HCT116 (cell line): ENCODE measurements at regions not wholly inside any gene's neighbourhood (a gene's known extent, or its start where the extent isn't known, plus 50 kb on each side); places are given as distances from the start of the nearest gene placed in this dataset.

Experiments
- ATAC-seq: fragments of 200-7000 bp; cut with Tn5 transposase; 2 replicates; pipeline ENCODE4 v1.9.1; 2020; ENCODE audit warnings: mild to moderate bottlenecking, moderate library complexity
- BruUV-seq: library from RNA; stranded (reverse); fragments of 400-500 nt; replicated peaks from 2 replicates; lab custom pipeline; 2021; lab: Mats Ljungman, UMichigan
- CTCF ChIA-PET: fragments of 300-600 bp; sonication (Branson Sonifier 250); formaldehyde crosslinking; loops from one replicate; lab custom pipeline; 2021; ENCODE audit warnings: antibody characterized with exemption; lab: Charles Lee
- POLR2A ChIA-PET: fragments of 300-600, 350-600 bp; sonication (Branson Sonifier 250); formaldehyde crosslinking; loops from one replicate; lab custom pipeline; 2021; ENCODE audit warnings: antibody characterized with exemption; lab: Charles Lee
- RAD21 ChIA-PET, 2 experiments: fragments of 300-600 bp; sonication (Branson Sonifier 250); formaldehyde crosslinking; loops; one replicate each; lab custom pipeline; 2023; ENCODE audit warnings: low total read pairs in 2 of 2; ENCODE audit not compliant: uncharacterized antibody in 2 of 2, unreplicated experiment in 2 of 2, low non-redundant PET in 1 of 2; lab: Charles Lee
- DNase-seq: peaks from one replicate; pipeline ENCODE4 v3.0.0-alpha.2; 2010; ENCODE audit warnings: low read depth, low spot score
- H2AFZ ChIP-seq: fragments of 200-600 bp; shearing (Covaris generic), sonication (generic); 2 replicates; pipeline ENCODE4 v1.6.1; 2017; ENCODE audit warnings: low read depth, mixed run types, mixed read lengths, antibody characterized with exemption, low read length; ENCODE audit not compliant: poor library complexity, severe bottlenecking
- H3K27ac ChIP-seq: 2 replicates; pipeline ENCODE4 v1.5.1; 2012; ENCODE audit warnings: low read depth, low read length
- H3K27me3 ChIP-seq: fragments of 200-600 bp; sonication (generic); 2 replicates; pipeline ENCODE4 v1.6.1; 2016; ENCODE audit warnings: mixed run types, low read length, mixed read lengths; ENCODE audit not compliant: insufficient read depth
- H3K36me3 ChIP-seq, 2 experiments: fragments of 200-500 bp in 1 of 2; fragments of 200-600 bp in 1 of 2; sonication (Bioruptor generic) in 1 of 2; sonication (generic) in 1 of 2; 2 replicates each; pipeline versions ENCODE4 v1.5.1 to v1.6.1; 2014 to 2016; ENCODE audit warnings: low read length in 2 of 2, inconsistent platforms in 1 of 2, mixed read lengths in 1 of 2, mixed run types in 1 of 2; ENCODE audit not compliant: insufficient read depth in 2 of 2, control insufficient read depth in 1 of 2
- H3K4me1 ChIP-seq, 2 experiments: fragments of 200-600 bp in 1 of 2; sonication (generic) in 1 of 2; 2 replicates each; pipeline versions ENCODE4 v1.5.1 to v1.6.1; 2012 to 2017; ENCODE audit warnings: low read length in 2 of 2, inconsistent platforms in 1 of 2, mild to moderate bottlenecking in 1 of 2, mixed read lengths in 1 of 2, mixed run types in 1 of 2, moderate library complexity in 1 of 2; ENCODE audit not compliant: insufficient read depth in 2 of 2, control insufficient read depth in 1 of 2
- H3K4me2 ChIP-seq: fragments of 200-600 bp; sonication (generic); 2 replicates; pipeline ENCODE4 v1.6.1; 2017; ENCODE audit warnings: mixed run types, low read length, mixed read lengths
- H3K4me3 ChIP-seq, 2 experiments: fragments of 200-600 bp in 1 of 2; sonication (generic) in 1 of 2; replicated peaks in 1 of 2; 2 replicates each; pipeline ENCODE4 v1.5.1; 2011 to 2016; ENCODE audit warnings: low read length in 2 of 2, control low read depth in 1 of 2, low read depth in 1 of 2, mild to moderate bottlenecking in 1 of 2, mixed read lengths in 1 of 2, mixed run types in 1 of 2
- H3K79me2 ChIP-seq: fragments of 200-600 bp; sonication (generic); 2 replicates; pipeline ENCODE4 v1.6.1; 2017; ENCODE audit warnings: mild to moderate bottlenecking, mixed run types, low read length, moderate library complexity, mixed read lengths; ENCODE audit not compliant: insufficient read depth
- H3K9ac ChIP-seq: fragments of 200-600 bp; sonication (generic); 2 replicates; pipeline ENCODE4 v1.6.1; 2016; ENCODE audit warnings: low read length, mixed read lengths
- H3K9me2 ChIP-seq: fragments of 200-600 bp; sonication (generic), shearing (Covaris generic); 2 replicates; pipeline ENCODE4 v1.6.1; 2017; ENCODE audit warnings: mixed run types, mild to moderate bottlenecking, moderate library complexity; ENCODE audit not compliant: insufficient read depth
- H3K9me3 ChIP-seq, 2 experiments: fragments of 200-500 bp in 1 of 2; fragments of 200-600 bp in 1 of 2; sonication (Bioruptor generic) in 1 of 2; sonication (generic) in 1 of 2; 2 replicates each; pipeline ENCODE4 v1.6.1; 2014 to 2017; ENCODE audit warnings: low read length in 2 of 2, mixed read lengths in 2 of 2, inconsistent platforms in 1 of 2, low read depth in 1 of 2, mild to moderate bottlenecking in 1 of 2, mixed run types in 1 of 2, moderate library complexity in 1 of 2; ENCODE audit not compliant: control insufficient read depth in 1 of 2, insufficient read depth in 1 of 2
- H4K20me1 ChIP-seq: fragments of 200-600 bp; sonication (generic), shearing (Covaris generic); 2 replicates; pipeline ENCODE4 v1.6.1; 2017; ENCODE audit warnings: mixed run types, mild to moderate bottlenecking, moderate library complexity; ENCODE audit not compliant: insufficient read depth
- CEBPB ChIP-seq: IDR thresholded peaks from 2 replicates; pipeline ENCODE4 v1.6.1; 2012; ENCODE audit warnings: low read depth
- EGR1 ChIP-seq: IDR thresholded peaks from 2 replicates; pipeline ENCODE4 v1.6.1; 2012; ENCODE audit warnings: low read depth
- MAX ChIP-seq: IDR thresholded peaks from 2 replicates; pipeline ENCODE4 v1.6.1; 2012
- REST ChIP-seq: IDR thresholded peaks from 2 replicates; pipeline ENCODE4 v1.6.1; 2012; ENCODE audit warnings: low read depth
- SIN3A ChIP-seq: IDR thresholded peaks from 2 replicates; pipeline ENCODE4 v1.6.1; 2012; ENCODE audit warnings: low read depth
- SP1 ChIP-seq: IDR thresholded peaks from 2 replicates; pipeline ENCODE4 v1.6.1; 2012; ENCODE audit warnings: low read depth
- SRF ChIP-seq: IDR thresholded peaks from 2 replicates; pipeline ENCODE4 v1.6.1; 2012; ENCODE audit warnings: low read depth
- YY1 ChIP-seq: IDR thresholded peaks from 2 replicates; pipeline ENCODE4 v1.6.1; 2011; ENCODE audit warnings: low read length, low read depth, moderate library complexity, mild to moderate bottlenecking; ENCODE audit not compliant: insufficient replicate concordance; ENCODE audit errors: extremely low read depth
- ZBTB33 ChIP-seq: IDR thresholded peaks from 2 replicates; pipeline ENCODE4 v1.6.1; 2011; ENCODE audit warnings: mild to moderate bottlenecking, low read length, moderate library complexity; ENCODE audit not compliant: insufficient replicate concordance; ENCODE audit errors: extremely low read depth
- ZNF274 ChIP-seq: fragments of 200-500 bp; sonication (Bioruptor generic); IDR thresholded peaks from 2 replicates; pipeline ENCODE4 v1.6.1; 2014; ENCODE audit warnings: mild to moderate bottlenecking, low read depth, low read length, inconsistent platforms
- intact Hi-C: fragments of 100-400 bp; cut with micrococcal nuclease; formaldehyde crosslinking; loops from 2 replicates; pipeline ENCODE4 v1.10.0; 2022

GRCh38 chr17:62862251-62862650 is 54.1 kb upstream of the MARCHF10 start:
- H3K27me3 ChIP-seq, result no peaks in the 10 kb centered on the region
- intact Hi-C loops, result no loop called here
- RAD21 ChIA-PET, result no interaction called here
- no peaks in the 10 kb centered on the region for H4K20me1 ChIP-seq
- TF ChIP-seq EGR1 (no peak), SP1 (no peak), ZBTB33 (no peak), ZNF274 (no peak), SRF (no peak), SIN3A (no peak), REST (no peak), CEBPB (no peak), YY1 (no peak), MAX (no peak)
- H3K4me3 ChIP-seq, result no peak overlapping the region
- H3K36me3 ChIP-seq, result no peaks in the 10 kb centered on the region
- no TSS peak for BruUV-seq
- DNase-seq (no peak), ATAC-seq (no peak)
- no peaks in the 10 kb centered on the region for H3K9me2 ChIP-seq
- peaks cover 12 to 21% of the 10 kb centered on the region in 2 experiments; a peak in 3 of 4 replicates for H3K4me1 ChIP-seq
- no peaks in the 10 kb centered on the region for H3K79me2 ChIP-seq
- H3K27ac ChIP-seq, result no peak overlapping the region
- H3K9ac ChIP-seq, result no peak overlapping the region
- CTCF ChIA-PET, result no interaction called here
- no peaks in the 10 kb centered on the region for H3K9me3 ChIP-seq
- POLR2A ChIA-PET, result no interaction called here
- H2AFZ ChIP-seq, result no peak overlapping the region
- no peak overlapping the region for H3K4me2 ChIP-seq
